Spinal cord (tissue), 9 donors: ENCODE measurements at regions not wholly inside any gene's neighbourhood (a gene's known extent, or its start where the extent isn't known, plus 50 kb on each side); places are given as distances from the start of the nearest gene placed in this dataset.

ENCODE experiments used
- DNase-seq, 6 donors: peaks; one replicate each; pipeline versions ENCODE4 v3.0.0 to v3.0.0-alpha.2; 2013 to 2015; ENCODE audit warnings: low spot score in 6 of 6, low read depth in 4 of 6
- H3K27ac ChIP-seq: one replicate; pipeline ENCODE4 v1.5.1; 2013; ENCODE audit warnings: low read depth, low read length, control low read depth
- H3K27me3 ChIP-seq: one replicate; pipeline ENCODE4 v1.6.1; 2013; ENCODE audit warnings: low read length; ENCODE audit not compliant: control insufficient read depth, insufficient read depth
- H3K36me3 ChIP-seq: one replicate; pipeline ENCODE4 v1.6.1; 2013; ENCODE audit warnings: low read length; ENCODE audit not compliant: control insufficient read depth, insufficient read depth
- H3K4me1 ChIP-seq: one replicate; pipeline ENCODE4 v1.6.1; 2013; ENCODE audit warnings: low read length; ENCODE audit not compliant: control insufficient read depth, insufficient read depth
- H3K4me3 ChIP-seq: one replicate; pipeline ENCODE4 v1.5.1; 2013; ENCODE audit warnings: low read depth, low read length, control low read depth
- H3K9me3 ChIP-seq: one replicate; pipeline ENCODE4 v1.6.1; 2013; ENCODE audit warnings: low read length; ENCODE audit not compliant: control insufficient read depth, insufficient read depth
- WGBS: methylation state at CpG from one replicate; pipeline ENCODE4 v1.1.5; 2013; ENCODE audit warnings: missing lambda C conversion rate; ENCODE audit not compliant: insufficient coverage; 5-methylcytosine and 5-hydroxymethylcytosine counted together
- donor health status: healthy.

GRCh38 chr9:81397481-81398381 lies 291.6 kb downstream of the TLE1 start:
- no peak overlapping the region for H3K4me3 ChIP-seq
- WGBS: 90% methylated on average over 3 of the region's 9 CpGs
- DNase-seq: no peak
- H3K27ac ChIP-seq: no peak overlapping the region
- no peaks in the 10 kb centered on the region for H3K36me3 ChIP-seq
- H3K9me3 ChIP-seq: no peaks in the 10 kb centered on the region
- no peaks in the 10 kb centered on the region for H3K4me1 ChIP-seq
- H3K27me3 ChIP-seq: no peaks in the 10 kb centered on the region

- H3K27me3 ChIP-seq: no peaks in the 10 kb centered on the region
- peak in 2 of 6 donors; percentile 60 to 65 for DNase-seq
- no peak overlapping the region for H3K4me3 ChIP-seq
- no peaks in the 10 kb centered on the region for H3K9me3 ChIP-seq
- no peaks in the 10 kb centered on the region for H3K4me1 ChIP-seq
- WGBS: 36% methylated on average over 4 of the region's 9 CpGs
- no peaks in the 10 kb centered on the region for H3K36me3 ChIP-seq
- H3K27ac ChIP-seq: no peak overlapping the region
Measured at GRCh38 chr9:81396528-81396927, 292.8 kb downstream of the TLE1 start.

GRCh38 chr9:81395676-81396054 lies 293.7 kb downstream of the TLE1 start:
- no peak for DNase-seq
- no peak overlapping the region for H3K27ac ChIP-seq
- 20% methylated on average over 1 of the region's 4 CpGs for WGBS
- no peaks in the 10 kb centered on the region for H3K27me3 ChIP-seq
- no peaks in the 10 kb centered on the region for H3K9me3 ChIP-seq
- H3K36me3 ChIP-seq: no peaks in the 10 kb centered on the region
- H3K4me3 ChIP-seq: no peak overlapping the region
- H3K4me1 ChIP-seq: no peaks in the 10 kb centered on the region

- no peaks in the 10 kb centered on the region for H3K36me3 ChIP-seq
- H3K9me3 ChIP-seq: no peaks in the 10 kb centered on the region
- H3K4me1 ChIP-seq: no peaks in the 10 kb centered on the region
- no peaks in the 10 kb centered on the region for H3K27me3 ChIP-seq
- WGBS: no CpG with 5 or more reads among the region's 3 CpGs
- no peak overlapping the region for H3K4me3 ChIP-seq
- H3K27ac ChIP-seq: no peak overlapping the region
- peak in 4 of 6 donors; percentile 39 to 97 (median 73) for DNase-seq
Measured at GRCh38 chr9:81394881-81395675, 294.3 kb downstream of the TLE1 start.

- Histone ChIP-seq H3K9me3 (no peaks in the 10 kb centered on the region), H3K4me3 (no peak overlapping the region), H3K36me3 (no peaks in the 10 kb centered on the region), H3K4me1 (no peaks in the 10 kb centered on the region), H3K27ac (peak overlapping the region; percentile 29), H3K27me3 (no peaks in the 10 kb centered on the region)
- WGBS: 70% methylated on average over 2 of the region's 6 CpGs
- DNase-seq: peak in 2 of 6 donors; percentile 63 to 65
Measured at GRCh38 chr9:81393985-81394811, 295.1 kb downstream of the TLE1 start.

GRCh38 chr9:81391457-81391825 lies 297.9 kb downstream of the TLE1 start:
- Histone ChIP-seq H3K27ac (no peak overlapping the region), H3K4me1 (no peaks in the 10 kb centered on the region), H3K9me3 (no peaks in the 10 kb centered on the region), H3K4me3 (no peak overlapping the region), H3K27me3 (no peaks in the 10 kb centered on the region), H3K36me3 (no peaks in the 10 kb centered on the region)
- no CpG with 5 or more reads among the region's 2 CpGs for WGBS
- DNase-seq: no peak

GRCh38 chr9:81390792-81391456 lies 298.4 kb downstream of the TLE1 start:
- Histone ChIP-seq H3K36me3 (no peaks in the 10 kb centered on the region), H3K4me1 (no peaks in the 10 kb centered on the region), H3K27me3 (no peaks in the 10 kb centered on the region), H3K4me3 (no peak overlapping the region), H3K9me3 (no peaks in the 10 kb centered on the region), H3K27ac (no peak overlapping the region)
- 62% methylated on average over 2 of the region's 4 CpGs for whole genome bisulfite sequencing
- no peak for DNase-seq

GRCh38 chr9:81389569-81389993 lies 299.8 kb downstream of the TLE1 start:
- WGBS: no CpG with 5 or more reads among the region's 6 CpGs
- Histone ChIP-seq H3K9me3 (no peaks in the 10 kb centered on the region), H3K36me3 (no peaks in the 10 kb centered on the region), H3K27ac (no peak overlapping the region), H3K27me3 (no peaks in the 10 kb centered on the region), H3K4me3 (no peak overlapping the region), H3K4me1 (no peaks in the 10 kb centered on the region)
- DNase-seq: peak in 1 of 6 donors; percentile 22

GRCh38 chr9:81388831-81389230 lies 300.5 kb downstream of the TLE1 start:
- DNase-seq: no peak
- 100% methylated on average over 1 of the region's 1 CpG for whole genome bisulfite sequencing
- H3K27me3 ChIP-seq: no peaks in the 10 kb centered on the region
- H3K4me1 ChIP-seq: no peaks in the 10 kb centered on the region
- H3K9me3 ChIP-seq: no peaks in the 10 kb centered on the region
- no peak overlapping the region for H3K27ac ChIP-seq
- no peaks in the 10 kb centered on the region for H3K36me3 ChIP-seq
- no peak overlapping the region for H3K4me3 ChIP-seq
